Nephron (organoid): ENCODE measurements at regions not wholly inside any gene's neighbourhood (a gene's known extent, or its start where the extent isn't known, plus 50 kb on each side); places are given as distances from the start of the nearest gene placed in this dataset.
"Not testable (repeated sequence)": the region's sequence is repeated elsewhere in the genome, so short reads cannot be mapped to it uniquely, and the experiment has no call there.

Source experiments
- H3K27ac Mint-ChIP-seq, 3 experiments: 2 replicates each; pipeline ENCODE4 v1.8.0; 2020; ENCODE audit warnings: mixed read lengths in 3 of 3, mild to moderate bottlenecking in 2 of 3, moderate library complexity in 1 of 3
- H3K27me3 Mint-ChIP-seq: 2 replicates; pipeline ENCODE4 v1.8.0; 2021; ENCODE audit warnings: low read depth, mild to moderate bottlenecking, moderate library complexity, mixed read lengths
- H3K36me3 Mint-ChIP-seq: 2 replicates; pipeline ENCODE4 v1.8.0; 2020; ENCODE audit warnings: low read depth, mixed read lengths
- H3K4me1 Mint-ChIP-seq: 2 replicates; pipeline ENCODE4 v1.8.0; 2020; ENCODE audit warnings: mixed read lengths
- H3K4me3 Mint-ChIP-seq, 3 experiments: 2 replicates each; pipeline ENCODE4 v1.8.0; 2020; ENCODE audit warnings: mild to moderate bottlenecking in 3 of 3, mixed read lengths in 3 of 3, moderate library complexity in 2 of 3
- H3K9me3 Mint-ChIP-seq: 2 replicates; pipeline ENCODE4 v1.8.0; 2020; ENCODE audit warnings: mixed read lengths
- CTCF ChIP-seq, 3 experiments: fragments of 200-600 bp; sonication (generic); IDR thresholded peaks; one replicate each; pipeline ENCODE4 v1.5.0; 2021; ENCODE audit warnings: antibody characterized with exemption in 3 of 3; ENCODE audit not compliant: unreplicated experiment in 3 of 3

- Mint-ChIP-seq H3K27ac (no peak overlapping the region), H3K9me3 (peaks cover 4% of the 10 kb centered on the region), H3K4me1 (no peaks in the 10 kb centered on the region), H3K4me3 (no peak overlapping the region), H3K27me3 (no peaks in the 10 kb centered on the region), H3K36me3 (no peaks in the 10 kb centered on the region)
- no peak for TF ChIP-seq CTCF (IDR thresholded peaks at IDR 0.05; ENCODE audit: unreplicated experiment in 3 of 3)
These were observed 423.0 kb upstream of the TMPRSS15 start for GRCh38 chr21:18826562-18826961.

- H3K27me3 Mint-ChIP-seq, result no peaks in the 10 kb centered on the region
- no peak overlapping the region for H3K4me3 Mint-ChIP-seq
- TF ChIP-seq CTCF (IDR thresholded peaks at IDR 0.05; ENCODE audit: unreplicated experiment in 3 of 3), result no peak
- H3K9me3 Mint-ChIP-seq, result peaks cover 13% of the 10 kb centered on the region
- H3K27ac Mint-ChIP-seq, result no peak overlapping the region
- H3K36me3 Mint-ChIP-seq, result no peaks in the 10 kb centered on the region
- H3K4me1 Mint-ChIP-seq, result peaks cover 12% of the 10 kb centered on the region
These were observed 428.5 kb upstream of the TMPRSS15 start for GRCh38 chr21:18831942-18832676.

- H3K27ac Mint-ChIP-seq, result no peak overlapping the region
- H3K4me1 Mint-ChIP-seq, result peaks cover 12% of the 10 kb centered on the region
- no peak overlapping the region for H3K4me3 Mint-ChIP-seq
- no peaks in the 10 kb centered on the region for H3K27me3 Mint-ChIP-seq
- peaks cover 15% of the 10 kb centered on the region for H3K9me3 Mint-ChIP-seq
- TF ChIP-seq CTCF (IDR thresholded peaks at IDR 0.05; ENCODE audit: unreplicated experiment in 3 of 3), result no peak
- no peaks in the 10 kb centered on the region for H3K36me3 Mint-ChIP-seq
These were observed 429.4 kb upstream of the TMPRSS15 start for GRCh38 chr21:18832950-18833349.

- not testable (repeated sequence) for H3K36me3 Mint-ChIP-seq, H3K27ac Mint-ChIP-seq, H3K27me3 Mint-ChIP-seq, H3K4me3 Mint-ChIP-seq
- Mint-ChIP-seq H3K9me3 (peaks cover 26% of the 10 kb centered on the region), H3K4me1 (peaks cover 12% of the 10 kb centered on the region)
These were observed 430.5 kb upstream of the TMPRSS15 start for GRCh38 chr21:18834121-18834520.

GRCh38 chr21:18840239-18840638 is 436.7 kb upstream of the TMPRSS15 start:
- TF ChIP-seq CTCF (IDR thresholded peaks at IDR 0.05; ENCODE audit: unreplicated experiment in 3 of 3), result no peak
- Mint-ChIP-seq H3K36me3 (no peaks in the 10 kb centered on the region), H3K4me1 (no peaks in the 10 kb centered on the region), H3K27ac (no peak overlapping the region), H3K27me3 (no peaks in the 10 kb centered on the region), H3K4me3 (no peak overlapping the region), H3K9me3 (peaks cover 37% of the 10 kb centered on the region)

GRCh38 chr21:18857606-18858005 is 454.0 kb upstream of the TMPRSS15 start:
- H3K27ac Mint-ChIP-seq, H3K27me3 Mint-ChIP-seq, H3K9me3 Mint-ChIP-seq, H3K36me3 Mint-ChIP-seq, H3K4me3 Mint-ChIP-seq, H3K4me1 Mint-ChIP-seq: not testable (repeated sequence)

- Mint-ChIP-seq H3K27me3 (no peaks in the 10 kb centered on the region), H3K36me3 (no peaks in the 10 kb centered on the region), H3K9me3 (peaks cover 9% of the 10 kb centered on the region), H3K4me1 (no peaks in the 10 kb centered on the region), H3K27ac (no peak overlapping the region), H3K4me3 (no peak overlapping the region)
- no peak for TF ChIP-seq CTCF (IDR thresholded peaks at IDR 0.05; ENCODE audit: unreplicated experiment in 3 of 3)
These were observed 465.5 kb upstream of the TMPRSS15 start for GRCh38 chr21:18869104-18869503.
